GM23338 (cell line): ENCODE measurements at regions not wholly inside any gene's neighbourhood (a gene's known extent, or its start where the extent isn't known, plus 50 kb on each side); places are given as distances from the start of the nearest gene placed in this dataset.

Experiments
- ATAC-seq: fragments of 200-7000 bp; cut with Tn5 transposase; 3 replicates; pipeline ENCODE4 v1.9.1; 2020
- DNase-seq: peaks from one replicate; pipeline ENCODE4 v3.0.0-alpha.2; 2015; ENCODE audit warnings: low spot score
- H2AFZ ChIP-seq: fragments of 200-600 bp; sonication (generic); 2 replicates; pipeline ENCODE4 v1.8.0; 2016; ENCODE audit warnings: antibody characterized with exemption, mild to moderate bottlenecking, moderate library complexity
- H3F3A ChIP-seq: fragments of 200-600 bp; sonication (generic); replicated peaks from 2 replicates; pipeline ENCODE4 v1.8.0; 2017; ENCODE audit warnings: antibody characterized with exemption, mixed run types, low read depth
- H3K27ac ChIP-seq: fragments of 200-600 bp; sonication (generic); 2 replicates; pipeline ENCODE4 v1.6.1; 2016; ENCODE audit warnings: low read depth
- H3K27me3 ChIP-seq: fragments of 200-600 bp; sonication (generic); 2 replicates; pipeline ENCODE4 v1.8.0; 2016; ENCODE audit warnings: mild to moderate bottlenecking, mixed run types, moderate library complexity; ENCODE audit not compliant: insufficient read depth
- H3K36me3 ChIP-seq: fragments of 200-600 bp; sonication (generic); 2 replicates; pipeline ENCODE4 v1.8.0; 2016; ENCODE audit warnings: mild to moderate bottlenecking; ENCODE audit not compliant: insufficient read depth
- H3K4me1 ChIP-seq: fragments of 200-600 bp; sonication (generic); 2 replicates; pipeline ENCODE4 v1.8.0; 2016; ENCODE audit warnings: mild to moderate bottlenecking, moderate library complexity; ENCODE audit not compliant: insufficient read depth
- H3K4me2 ChIP-seq: fragments of 200-600 bp; sonication (generic); 2 replicates; pipeline ENCODE4 v1.7.1; 2017; ENCODE audit warnings: mixed run types
- H3K4me3 ChIP-seq: fragments of 200-600 bp; sonication (generic); 2 replicates; pipeline ENCODE4 v1.6.1; 2016; ENCODE audit warnings: mixed run types
- H3K79me2 ChIP-seq: fragments of 200-600 bp; sonication (generic); replicated peaks from 2 replicates; pipeline ENCODE4 v1.8.0; 2017; ENCODE audit warnings: mild to moderate bottlenecking; ENCODE audit not compliant: insufficient read depth
- H3K9me2 ChIP-seq: fragments of 200-600 bp; sonication (generic); 2 replicates; pipeline ENCODE4 v1.8.0; 2017; ENCODE audit not compliant: insufficient read depth
- H4K20me1 ChIP-seq: fragments of 200-600 bp; sonication (generic); replicated peaks from 2 replicates; pipeline ENCODE4 v1.8.0; 2017; ENCODE audit warnings: mild to moderate bottlenecking; ENCODE audit not compliant: insufficient read depth
- H3K27ac Mint-ChIP-seq: 2 replicates; pipeline ENCODE4 v1.8.0; 2020; ENCODE audit warnings: inconsistent platforms, mild to moderate bottlenecking, moderate library complexity, mixed read lengths
- H3K27me3 Mint-ChIP-seq: 3 replicates; pipeline ENCODE4 v1.8.0; 2022; ENCODE audit warnings: low read depth, mild to moderate bottlenecking, moderate library complexity, mixed read lengths, inconsistent platforms; ENCODE audit not compliant: insufficient read depth, poor library complexity
- H3K36me3 Mint-ChIP-seq: 3 replicates; pipeline ENCODE4 v1.8.0; 2021; ENCODE audit warnings: low read depth, mild to moderate bottlenecking, inconsistent platforms, moderate library complexity, mixed read lengths
- H3K4me1 Mint-ChIP-seq: 3 replicates; pipeline ENCODE4 v1.8.0; 2020; ENCODE audit warnings: mild to moderate bottlenecking, inconsistent platforms, mixed read lengths
- H3K4me3 Mint-ChIP-seq: 3 replicates; pipeline ENCODE4 v1.8.0; 2021; ENCODE audit warnings: moderate library complexity, mild to moderate bottlenecking, inconsistent platforms, mixed read lengths
- H3K9me3 Mint-ChIP-seq: 3 replicates; pipeline ENCODE4 v1.8.0; 2020; ENCODE audit warnings: moderate library complexity, mild to moderate bottlenecking, inconsistent platforms, mixed read lengths
- CREB1 ChIP-seq: fragments of 250-450 bp; sonication (Bioruptor Pico); IDR thresholded peaks from 2 replicates; pipeline ENCODE4 v1.5.0; 2020; ENCODE audit warnings: low read depth, mild to moderate bottlenecking, moderate library complexity
- EZH2 ChIP-seq: fragments of 200-600 bp; sonication (generic); IDR thresholded peaks from one replicate; pipeline ENCODE4 v1.8.0; 2017; ENCODE audit warnings: antibody characterized with exemption, mild to moderate bottlenecking, low read depth; ENCODE audit not compliant: unreplicated experiment
- JUNB ChIP-seq: IDR thresholded peaks from one replicate; pipeline ENCODE4 v1.6.1; 2016; ENCODE audit warnings: antibody characterized with exemption; ENCODE audit not compliant: unreplicated experiment
- POLR2AphosphoS5 ChIP-seq: IDR thresholded peaks from 2 replicates; pipeline ENCODE4 v1.6.1; 2016; ENCODE audit warnings: antibody characterized with exemption, low read depth
- STAT1 ChIP-seq: IDR thresholded peaks from one replicate; pipeline ENCODE4 v1.6.1; 2016; ENCODE audit warnings: antibody characterized with exemption; ENCODE audit not compliant: unreplicated experiment
- ZNF114 ChIP-seq: fragments of 250-450 bp; sonication (Bioruptor Pico); IDR thresholded peaks from 2 replicates; pipeline ENCODE4 v1.5.0; 2020; ENCODE audit warnings: mild to moderate bottlenecking, moderate library complexity
- ZNF331 ChIP-seq: fragments of 250-450 bp; sonication (Bioruptor Pico); IDR thresholded peaks from 2 replicates; pipeline ENCODE4 v1.5.0; 2020; ENCODE audit warnings: low read depth, mild to moderate bottlenecking, moderate library complexity
- TF ChIP-seq, protein P1 (sequence below), 2 experiments: fragments of 200-600 bp in 1 of 2; sonication (generic) in 1 of 2; conservative IDR thresholded peaks; 2 replicates each; pipeline versions ENCODE4 v1.5.1 to v1.6.1; 2016 to 2017; ENCODE audit warnings: antibody characterized with exemption in 2 of 2, low read depth in 2 of 2, mild to moderate bottlenecking in 2 of 2, moderate library complexity in 1 of 2
- TF ChIP-seq, protein P2 (sequence below): IDR thresholded peaks from one replicate; pipeline ENCODE4 v1.6.1; 2018; ENCODE audit warnings: antibody characterized with exemption; ENCODE audit not compliant: unreplicated experiment
- TF ChIP-seq, protein P3 (sequence below): fragments of 250-450 bp; sonication (Bioruptor Pico); IDR thresholded peaks from 2 replicates; pipeline ENCODE4 v1.5.0; 2020; ENCODE audit warnings: mild to moderate bottlenecking, moderate library complexity

DNA sequence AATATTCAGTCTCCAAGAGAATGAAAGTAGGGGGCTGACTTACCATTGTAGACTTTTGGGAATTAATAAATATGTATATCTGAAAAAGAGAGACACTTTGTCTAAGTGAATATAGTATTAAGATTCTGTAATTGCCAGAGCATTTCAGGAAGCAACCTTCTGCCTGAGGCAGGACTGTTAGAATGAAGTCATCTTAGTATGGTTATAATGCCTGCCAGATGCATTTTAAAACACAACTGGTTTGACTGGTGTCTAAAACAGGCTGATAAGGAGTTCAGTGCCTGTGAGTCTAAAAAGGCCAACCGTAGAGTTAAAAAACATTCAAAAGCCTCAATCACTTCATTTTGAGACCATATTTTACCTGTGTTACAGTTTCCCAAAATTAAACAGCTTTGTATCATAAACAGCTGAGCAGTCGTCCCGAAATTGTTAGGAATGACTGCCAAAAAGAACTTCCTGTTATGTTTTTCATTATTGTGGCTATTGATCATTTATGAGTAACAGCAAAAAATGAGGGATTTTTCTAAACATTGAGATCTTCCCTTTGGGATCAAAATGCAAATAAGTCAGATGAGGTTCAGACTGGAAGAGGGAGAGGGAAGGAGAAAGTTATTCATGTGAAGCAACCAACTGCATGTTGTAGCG is 443.9 kb downstream of the PID1 start:
- no peak for TF ChIP-seq ZNF114 (CRISPR knock-in tag)
- no peak for TF ChIP-seq JUNB
- TF ChIP-seq CREB1 (CRISPR knock-in tag) = no peak
- TF ChIP-seq, protein P1, sequence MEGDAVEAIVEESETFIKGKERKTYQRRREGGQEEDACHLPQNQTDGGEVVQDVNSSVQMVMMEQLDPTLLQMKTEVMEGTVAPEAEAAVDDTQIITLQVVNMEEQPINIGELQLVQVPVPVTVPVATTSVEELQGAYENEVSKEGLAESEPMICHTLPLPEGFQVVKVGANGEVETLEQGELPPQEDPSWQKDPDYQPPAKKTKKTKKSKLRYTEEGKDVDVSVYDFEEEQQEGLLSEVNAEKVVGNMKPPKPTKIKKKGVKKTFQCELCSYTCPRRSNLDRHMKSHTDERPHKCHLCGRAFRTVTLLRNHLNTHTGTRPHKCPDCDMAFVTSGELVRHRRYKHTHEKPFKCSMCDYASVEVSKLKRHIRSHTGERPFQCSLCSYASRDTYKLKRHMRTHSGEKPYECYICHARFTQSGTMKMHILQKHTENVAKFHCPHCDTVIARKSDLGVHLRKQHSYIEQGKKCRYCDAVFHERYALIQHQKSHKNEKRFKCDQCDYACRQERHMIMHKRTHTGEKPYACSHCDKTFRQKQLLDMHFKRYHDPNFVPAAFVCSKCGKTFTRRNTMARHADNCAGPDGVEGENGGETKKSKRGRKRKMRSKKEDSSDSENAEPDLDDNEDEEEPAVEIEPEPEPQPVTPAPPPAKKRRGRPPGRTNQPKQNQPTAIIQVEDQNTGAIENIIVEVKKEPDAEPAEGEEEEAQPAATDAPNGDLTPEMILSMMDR (conservative IDR thresholded peaks at IDR 0.05; ENCODE audit: low read depth in 2 of 2) = no peak
- TF ChIP-seq, protein P2, sequence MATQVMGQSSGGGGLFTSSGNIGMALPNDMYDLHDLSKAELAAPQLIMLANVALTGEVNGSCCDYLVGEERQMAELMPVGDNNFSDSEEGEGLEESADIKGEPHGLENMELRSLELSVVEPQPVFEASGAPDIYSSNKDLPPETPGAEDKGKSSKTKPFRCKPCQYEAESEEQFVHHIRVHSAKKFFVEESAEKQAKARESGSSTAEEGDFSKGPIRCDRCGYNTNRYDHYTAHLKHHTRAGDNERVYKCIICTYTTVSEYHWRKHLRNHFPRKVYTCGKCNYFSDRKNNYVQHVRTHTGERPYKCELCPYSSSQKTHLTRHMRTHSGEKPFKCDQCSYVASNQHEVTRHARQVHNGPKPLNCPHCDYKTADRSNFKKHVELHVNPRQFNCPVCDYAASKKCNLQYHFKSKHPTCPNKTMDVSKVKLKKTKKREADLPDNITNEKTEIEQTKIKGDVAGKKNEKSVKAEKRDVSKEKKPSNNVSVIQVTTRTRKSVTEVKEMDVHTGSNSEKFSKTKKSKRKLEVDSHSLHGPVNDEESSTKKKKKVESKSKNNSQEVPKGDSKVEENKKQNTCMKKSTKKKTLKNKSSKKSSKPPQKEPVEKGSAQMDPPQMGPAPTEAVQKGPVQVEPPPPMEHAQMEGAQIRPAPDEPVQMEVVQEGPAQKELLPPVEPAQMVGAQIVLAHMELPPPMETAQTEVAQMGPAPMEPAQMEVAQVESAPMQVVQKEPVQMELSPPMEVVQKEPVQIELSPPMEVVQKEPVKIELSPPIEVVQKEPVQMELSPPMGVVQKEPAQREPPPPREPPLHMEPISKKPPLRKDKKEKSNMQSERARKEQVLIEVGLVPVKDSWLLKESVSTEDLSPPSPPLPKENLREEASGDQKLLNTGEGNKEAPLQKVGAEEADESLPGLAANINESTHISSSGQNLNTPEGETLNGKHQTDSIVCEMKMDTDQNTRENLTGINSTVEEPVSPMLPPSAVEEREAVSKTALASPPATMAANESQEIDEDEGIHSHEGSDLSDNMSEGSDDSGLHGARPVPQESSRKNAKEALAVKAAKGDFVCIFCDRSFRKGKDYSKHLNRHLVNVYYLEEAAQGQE = no peak
- no peak for TF ChIP-seq ZNF331
- TF ChIP-seq, protein P3, sequence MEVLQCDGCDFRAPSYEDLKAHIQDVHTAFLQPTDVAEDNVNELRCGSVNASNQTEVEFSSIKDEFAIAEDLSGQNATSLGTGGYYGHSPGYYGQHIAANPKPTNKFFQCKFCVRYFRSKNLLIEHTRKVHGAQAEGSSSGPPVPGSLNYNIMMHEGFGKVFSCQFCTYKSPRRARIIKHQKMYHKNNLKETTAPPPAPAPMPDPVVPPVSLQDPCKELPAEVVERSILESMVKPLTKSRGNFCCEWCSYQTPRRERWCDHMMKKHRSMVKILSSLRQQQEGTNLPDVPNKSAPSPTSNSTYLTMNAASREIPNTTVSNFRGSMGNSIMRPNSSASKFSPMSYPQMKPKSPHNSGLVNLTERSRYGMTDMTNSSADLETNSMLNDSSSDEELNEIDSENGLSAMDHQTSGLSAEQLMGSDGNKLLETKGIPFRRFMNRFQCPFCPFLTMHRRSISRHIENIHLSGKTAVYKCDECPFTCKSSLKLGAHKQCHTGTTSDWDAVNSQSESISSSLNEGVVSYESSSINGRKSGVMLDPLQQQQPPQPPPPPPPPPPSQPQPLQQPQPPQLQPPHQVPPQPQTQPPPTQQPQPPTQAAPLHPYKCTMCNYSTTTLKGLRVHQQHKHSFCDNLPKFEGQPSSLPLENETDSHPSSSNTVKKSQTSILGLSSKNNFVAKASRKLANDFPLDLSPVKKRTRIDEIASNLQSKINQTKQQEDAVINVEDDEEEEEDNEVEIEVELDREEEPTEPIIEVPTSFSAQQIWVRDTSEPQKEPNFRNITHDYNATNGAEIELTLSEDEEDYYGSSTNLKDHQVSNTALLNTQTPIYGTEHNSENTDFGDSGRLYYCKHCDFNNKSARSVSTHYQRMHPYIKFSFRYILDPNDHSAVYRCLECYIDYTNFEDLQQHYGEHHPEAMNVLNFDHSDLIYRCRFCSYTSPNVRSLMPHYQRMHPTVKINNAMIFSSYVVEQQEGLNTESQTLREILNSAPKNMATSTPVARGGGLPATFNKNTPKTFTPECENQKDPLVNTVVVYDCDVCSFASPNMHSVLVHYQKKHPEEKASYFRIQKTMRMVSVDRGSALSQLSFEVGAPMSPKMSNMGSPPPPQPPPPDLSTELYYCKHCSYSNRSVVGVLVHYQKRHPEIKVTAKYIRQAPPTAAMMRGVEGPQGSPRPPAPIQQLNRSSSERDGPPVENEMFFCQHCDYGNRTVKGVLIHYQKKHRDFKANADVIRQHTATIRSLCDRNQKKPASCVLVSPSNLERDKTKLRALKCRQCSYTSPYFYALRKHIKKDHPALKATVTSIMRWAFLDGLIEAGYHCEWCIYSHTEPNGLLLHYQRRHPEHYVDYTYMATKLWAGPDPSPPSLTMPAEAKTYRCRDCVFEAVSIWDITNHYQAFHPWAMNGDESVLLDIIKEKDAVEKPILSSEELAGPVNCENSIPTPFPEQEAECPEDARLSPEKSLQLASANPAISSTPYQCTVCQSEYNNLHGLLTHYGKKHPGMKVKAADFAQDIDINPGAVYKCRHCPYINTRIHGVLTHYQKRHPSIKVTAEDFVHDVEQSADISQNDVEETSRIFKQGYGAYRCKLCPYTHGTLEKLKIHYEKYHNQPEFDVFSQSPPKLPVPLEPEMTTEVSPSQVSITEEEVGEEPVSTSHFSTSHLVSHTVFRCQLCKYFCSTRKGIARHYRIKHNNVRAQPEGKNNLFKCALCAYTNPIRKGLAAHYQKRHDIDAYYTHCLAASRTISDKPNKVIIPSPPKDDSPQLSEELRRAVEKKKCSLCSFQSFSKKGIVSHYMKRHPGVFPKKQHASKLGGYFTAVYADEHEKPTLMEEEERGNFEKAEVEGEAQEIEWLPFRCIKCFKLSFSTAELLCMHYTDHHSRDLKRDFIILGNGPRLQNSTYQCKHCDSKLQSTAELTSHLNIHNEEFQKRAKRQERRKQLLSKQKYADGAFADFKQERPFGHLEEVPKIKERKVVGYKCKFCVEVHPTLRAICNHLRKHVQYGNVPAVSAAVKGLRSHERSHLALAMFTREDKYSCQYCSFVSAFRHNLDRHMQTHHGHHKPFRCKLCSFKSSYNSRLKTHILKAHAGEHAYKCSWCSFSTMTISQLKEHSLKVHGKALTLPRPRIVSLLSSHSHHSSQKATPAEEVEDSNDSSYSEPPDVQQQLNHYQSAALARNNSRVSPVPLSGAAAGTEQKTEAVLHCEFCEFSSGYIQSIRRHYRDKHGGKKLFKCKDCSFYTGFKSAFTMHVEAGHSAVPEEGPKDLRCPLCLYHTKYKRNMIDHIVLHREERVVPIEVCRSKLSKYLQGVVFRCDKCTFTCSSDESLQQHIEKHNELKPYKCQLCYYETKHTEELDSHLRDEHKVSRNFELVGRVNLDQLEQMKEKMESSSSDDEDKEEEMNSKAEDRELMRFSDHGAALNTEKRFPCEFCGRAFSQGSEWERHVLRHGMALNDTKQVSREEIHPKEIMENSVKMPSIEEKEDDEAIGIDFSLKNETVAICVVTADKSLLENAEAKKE = no peak
- no peak for TF ChIP-seq EZH2
- TF ChIP-seq STAT1 = no peak
- TF ChIP-seq POLR2AphosphoS5 = no peak
- DNase-seq (no peak), ATAC-seq (no peak)
- Histone ChIP-seq H2AFZ (no peak overlapping the region), H3K27me3 (no peaks in the 10 kb centered on the region), H3K36me3 (no peaks in the 10 kb centered on the region), H3K27ac (no peak overlapping the region), H3K4me1 (no peaks in the 10 kb centered on the region), H4K20me1 (no peaks in the 10 kb centered on the region), H3F3A (no peaks in the 10 kb centered on the region), H3K9me2 (0 out of 2 replicates have a peak, but pooled peaks cover 3% of the 10 kb centered on the region), H3K4me3 (no peak overlapping the region), H3K4me2 (no peak overlapping the region), H3K79me2 (no peaks in the 10 kb centered on the region)
- no peaks in the 10 kb centered on the region for H3K4me1 Mint-ChIP-seq
- H3K27me3 Mint-ChIP-seq = peaks cover 2% of the 10 kb centered on the region
- no peak overlapping the region for H3K4me3 Mint-ChIP-seq
- H3K36me3 Mint-ChIP-seq = no peaks in the 10 kb centered on the region
- H3K27ac Mint-ChIP-seq = no peak overlapping the region
- peaks cover 5% of the 10 kb centered on the region; the same call in 1 of the 3 replicates for H3K9me3 Mint-ChIP-seq
